K562 (cell line): ENCODE measurements at regions not wholly inside any gene's neighbourhood (a gene's known extent, or its start where the extent isn't known, plus 50 kb on each side); places are given as distances from the start of the nearest gene placed in this dataset.

ENCODE experiments used
- ATAC-seq: fragments of 200-7000 bp; cut with Tn5 transposase; 3 replicates; pipeline ENCODE4 v1.9.1; 2020; ENCODE audit warnings: moderate library complexity
- BruUV-seq: library from RNA; stranded (reverse); fragments of 400-500 nt; replicated peaks from 2 replicates; lab custom pipeline; 2021; lab: Mats Ljungman, UMichigan
- CTCF ChIA-PET: fragments of 300-600 bp; formaldehyde crosslinking; extraction: SDS; loops from one replicate; lab custom pipeline; 2021; ENCODE audit warnings: low intra/inter-chr PET ratio; lab: Yijun Ruan, JAX
- POLR2A ChIA-PET: fragments of 300-600, 350-650 bp; sonication (Branson Sonifier 250); formaldehyde crosslinking; extraction: SDS; loops from one replicate; lab custom pipeline; 2021; ENCODE audit warnings: antibody characterized with exemption, inconsistent platforms; lab: Yijun Ruan, JAX
- DNase-seq, 4 experiments: peaks; one replicate each; pipeline versions ENCODE4 v3.0.0 to v3.0.0-alpha.2; 2011 to 2018; ENCODE audit warnings: low spot score in 3 of 4, mixed read lengths in 3 of 4; ENCODE audit errors: extremely low read depth in 1 of 4
- FAIRE-seq: peaks from 2 replicates; lab custom pipeline; 2011; peaks lifted over from hg19 to GRCh38; lab: Jason Lieb, UNC
- H2AFZ ChIP-seq: 2 replicates; pipeline ENCODE4 v1.6.0; 2011; ENCODE audit warnings: low read depth, low read length, control low read depth, inconsistent platforms
- H3K27ac ChIP-seq: fragments of 200-600 bp; 3 replicates; pipeline ENCODE4 v1.8.0; 2011; ENCODE audit warnings: low read depth, mild to moderate bottlenecking, control low read depth, inconsistent platforms, low read length, moderate library complexity, mixed read lengths; ENCODE audit errors: extremely low read depth
- H3K27me3 ChIP-seq, 2 experiments: fragments of 300-600 bp in 1 of 2; 2 replicates in 1 of 2; 3 replicates in 1 of 2; pipeline versions ENCODE4 v1.6.0 to v1.8.0; 2011; ENCODE audit warnings: inconsistent platforms in 2 of 2, low read length in 2 of 2, mild to moderate bottlenecking in 1 of 2, mixed read lengths in 1 of 2, moderate library complexity in 1 of 2; ENCODE audit not compliant: control insufficient read depth in 2 of 2, insufficient read depth in 2 of 2
- H3K36me3 ChIP-seq: fragments of 300-600 bp; 3 replicates; pipeline ENCODE4 v1.8.0; 2011; ENCODE audit warnings: mild to moderate bottlenecking, low read length, inconsistent platforms; ENCODE audit not compliant: control insufficient read depth, insufficient read depth
- H3K4me1 ChIP-seq, 2 experiments: fragments of 200-600 bp in 1 of 2; replicated peaks in 1 of 2; 2 replicates in 1 of 2; 3 replicates in 1 of 2; pipeline versions ENCODE4 v1.5.1 to v1.8.0; 2011; ENCODE audit warnings: inconsistent platforms in 2 of 2, low read length in 2 of 2, mild to moderate bottlenecking in 1 of 2, mixed read lengths in 1 of 2, moderate library complexity in 1 of 2; ENCODE audit not compliant: control insufficient read depth in 2 of 2, insufficient read depth in 2 of 2
- H3K4me2 ChIP-seq: 2 replicates; pipeline ENCODE4 v1.6.1; 2011; ENCODE audit warnings: low read length, control low read depth, inconsistent platforms, mixed read lengths; ENCODE audit not compliant: insufficient read depth
- H3K4me3 ChIP-seq: fragments of 200-600 bp; sonication (generic), shearing (Covaris generic); 2 replicates; pipeline ENCODE4 v1.5.1; 2016; ENCODE audit warnings: control low read depth, inconsistent platforms
- H3K79me2 ChIP-seq: fragments of 200-600 bp; 3 replicates; pipeline ENCODE4 v1.8.0; 2011; ENCODE audit warnings: low read length, inconsistent platforms; ENCODE audit not compliant: control insufficient read depth, insufficient read depth
- H3K9ac ChIP-seq, 2 experiments: 2 replicates each; pipeline versions ENCODE4 v1.6.0 to v1.6.1; 2011; ENCODE audit warnings: low read depth in 2 of 2, low read length in 2 of 2, control low read depth in 1 of 2, inconsistent platforms in 1 of 2, mild to moderate bottlenecking in 1 of 2, mixed read lengths in 1 of 2; ENCODE audit not compliant: insufficient read depth in 1 of 2
- H3K9me1 ChIP-seq: one replicate; pipeline ENCODE4 v1.6.0; 2011; ENCODE audit warnings: inconsistent platforms, mild to moderate bottlenecking, low read length, moderate library complexity; ENCODE audit not compliant: control insufficient read depth, insufficient read depth
- H3K9me3 ChIP-seq: replicated peaks from 2 replicates; pipeline ENCODE4 v1.5.1; 2011; ENCODE audit warnings: low read depth, low read length, inconsistent platforms; ENCODE audit not compliant: control insufficient read depth, insufficient read depth
- H4K20me1 ChIP-seq: replicated peaks from 2 replicates; pipeline ENCODE4 v1.6.1; 2011; ENCODE audit warnings: low read length, inconsistent platforms, mixed read lengths; ENCODE audit not compliant: control insufficient read depth, insufficient read depth
- ARID3B ChIP-seq: fragments of 250-450 bp; sonication (Bioruptor Pico); IDR thresholded peaks from 2 replicates; pipeline ENCODE4 v1.4.0; 2020; ENCODE audit warnings: borderline replicate concordance
- ATF1 ChIP-seq, 2 experiments: fragments of 450-650 bp in 1 of 2; IDR thresholded peaks; 2 replicates each; pipeline ENCODE4 v1.6.1; 2016; ENCODE audit warnings: missing compliant biosample characterization in 1 of 2, missing genetic modification characterization in 1 of 2
- BCLAF1 ChIP-seq, 2 experiments: fragments of 450-650 bp in 1 of 2; IDR thresholded peaks; 2 replicates each; pipeline ENCODE4 v1.6.1; 2011 to 2017; ENCODE audit warnings: low read depth in 2 of 2, antibody characterized with exemption in 1 of 2, borderline replicate concordance in 1 of 2, low read length in 1 of 2, mild to moderate bottlenecking in 1 of 2, mixed read lengths in 1 of 2; ENCODE audit not compliant: control insufficient read depth in 1 of 2
- EP400 ChIP-seq: fragments of 450-650 bp; IDR thresholded peaks from 2 replicates; pipeline ENCODE4 v1.6.1; 2017; ENCODE audit warnings: antibody characterized with exemption, mild to moderate bottlenecking, moderate library complexity
- ESRRA ChIP-seq: fragments of 450-650 bp; IDR thresholded peaks from 2 replicates; pipeline ENCODE4 v1.6.1; 2014; ENCODE audit warnings: low read depth, mild to moderate bottlenecking, moderate library complexity, borderline replicate concordance
- HOMEZ ChIP-seq: fragments of 250-450 bp; sonication (Bioruptor Pico); IDR thresholded peaks from 2 replicates; pipeline ENCODE4 v1.4.0; 2020; ENCODE audit warnings: mild to moderate bottlenecking, moderate library complexity
- KAT2B ChIP-seq: IDR thresholded peaks from one replicate; pipeline ENCODE4 v1.6.1; 2012; ENCODE audit warnings: low read depth, mild to moderate bottlenecking, control low read depth, inconsistent platforms, low read length, moderate library complexity
- MAX ChIP-seq: sonication (generic); formaldehyde crosslinking; IDR thresholded peaks from 2 replicates; pipeline ENCODE4 v1.9.0; 2022; ENCODE audit warnings: mild to moderate bottlenecking, missing genetic modification reagents
- MCM3 ChIP-seq: fragments of 450-650 bp; IDR thresholded peaks from 2 replicates; pipeline ENCODE4 v1.6.1; 2016
- MXI1 ChIP-seq: IDR thresholded peaks from 2 replicates; pipeline ENCODE4 v1.6.1; 2011; ENCODE audit warnings: low read depth, mild to moderate bottlenecking, improper control_type of control experiment, low read length
- PTRF ChIP-seq: fragments of 450-650 bp; IDR thresholded peaks from 2 replicates; pipeline ENCODE4 v1.6.1; 2016; ENCODE audit warnings: mild to moderate bottlenecking, missing genetic modification characterization, missing compliant biosample characterization
- SPI1 ChIP-seq: IDR thresholded peaks from 2 replicates; pipeline ENCODE4 v1.6.1; 2011; ENCODE audit warnings: low read depth, low read length, control low read depth, borderline replicate concordance
- TCF3 ChIP-seq: sonication (generic); formaldehyde crosslinking; IDR thresholded peaks from 2 replicates; pipeline ENCODE4 v1.4.0; 2020; ENCODE audit warnings: mild to moderate bottlenecking, missing genetic modification reagents
- ZBTB12 ChIP-seq: fragments of 250-450 bp; sonication (Bioruptor Pico); IDR thresholded peaks from 2 replicates; pipeline ENCODE4 v1.4.0; 2020
- ZNF232 ChIP-seq: sonication (generic); formaldehyde crosslinking; IDR thresholded peaks from 2 replicates; pipeline ENCODE4 v1.8.0; 2022; ENCODE audit warnings: mild to moderate bottlenecking, missing genetic modification reagents
- WGBS: fragments of 100-300 bp; shearing (Covaris generic); methylation state at CpG from one replicate; pipeline ENCODE4 v1.1.6; 2016; ENCODE audit warnings: low coverage, mixed read lengths; ENCODE audit not compliant: insufficient coverage; ENCODE audit errors: missing lambda C conversion rate; 5-methylcytosine and 5-hydroxymethylcytosine counted together
- in situ Hi-C: fragments of 300-500 bp; cut with MboI; formaldehyde crosslinking; loops from 4 replicates; pipeline ENCODE4 v1.15.0; 2018; ENCODE audit warnings: inconsistent platforms, mixed read lengths
- intact Hi-C: fragments of 100-400 bp; cut with micrococcal nuclease; formaldehyde crosslinking; loops from 2 replicates; pipeline ENCODE4 v1.14.2; 2022

- FAIRE-seq = no peak
- H3K4me1 ChIP-seq = no peaks in the 10 kb centered on the region
- 0% methylated on average over 3 of the region's 3 CpGs for WGBS
- H3K27ac ChIP-seq = no peak overlapping the region
- no peak overlapping the region for H3K9ac ChIP-seq
- ChIA-PET CTCF (no interaction called here), POLR2A (no interaction called here)
- no peak overlapping the region for H3K4me3 ChIP-seq
- DNase-seq = no peak
- in situ Hi-C loops = no loop called here
- TF ChIP-seq MAX (no peak), PTRF (tag) (no peak), ZNF232 (CRISPR knock-in tag) (no peak), ZBTB12 (CRISPR knock-in tag) (no peak), MCM3 (no peak), ATF1 (CRISPR knock-in tag; IDR thresholded peaks at IDR 0.05) (no peak), ATF1 (tag; IDR thresholded peaks at IDR 0.05) (no peak), ARID3B (CRISPR knock-in tag) (no peak), BCLAF1 (IDR thresholded peaks at IDR 0.05; ENCODE audit: borderline replicate concordance in 1 of 2, control insufficient read depth in 1 of 2, low read depth in 2 of 2, low read length in 1 of 2) (no peak), SPI1 (no peak), TCF3 (CRISPR knock-in tag) (no peak), KAT2B (no peak), MXI1 (no peak), ESRRA (no peak), HOMEZ (CRISPR knock-in tag) (no peak), EP400 (no peak)
- ATAC-seq = no peak
- no peaks in the 10 kb centered on the region for H3K27me3 ChIP-seq
- no peaks in the 10 kb centered on the region for H3K36me3 ChIP-seq
- no peaks in the 10 kb centered on the region for H4K20me1 ChIP-seq
- intact Hi-C loops = no loop called here
- no TSS peak for BruUV-seq
- H3K79me2 ChIP-seq = no peaks in the 10 kb centered on the region
- no peak overlapping the region for H3K4me2 ChIP-seq
- no peaks in the 10 kb centered on the region for H3K9me1 ChIP-seq
- no peaks in the 10 kb centered on the region for H3K9me3 ChIP-seq
- H2AFZ ChIP-seq = no peak overlapping the region
These were observed 338.2 kb upstream of the ITGA1 start for GRCh38 chr5:52449516-52449915.
